AG10803 (cell line): ENCODE measurements at regions not wholly inside any gene's neighbourhood (a gene's known extent, or its start where the extent isn't known, plus 50 kb on each side); places are given as distances from the start of the nearest gene placed in this dataset.

Experiments used
- DNase-seq: peaks from one replicate; pipeline ENCODE4 v3.0.0; 2010; ENCODE audit warnings: low read depth
- H3K4me3 ChIP-seq: 2 replicates; pipeline ENCODE4 v1.5.1; 2011; ENCODE audit warnings: mild to moderate bottlenecking, low read length, control low read depth
- CTCF ChIP-seq: conservative IDR thresholded peaks from 2 replicates; pipeline ENCODE4 v1.5.1; 2011; ENCODE audit warnings: mild to moderate bottlenecking, low read length, control low read depth, inconsistent platforms

- H3K4me3 ChIP-seq: no peak overlapping the region
- DNase-seq: no peak
- TF ChIP-seq CTCF: no peak
These were observed 258.6 kb downstream of the CBLN4 start for GRCh38 chr20:55746723-55747122.

GRCh38 chr20:55745840-55746239, 259.5 kb downstream of the CBLN4 start:
- no peak for TF ChIP-seq CTCF
- no peak overlapping the region for H3K4me3 ChIP-seq
- no peak for DNase-seq

- H3K4me3 ChIP-seq: no peak overlapping the region
- DNase-seq: no peak
- no peak for TF ChIP-seq CTCF
These were observed 260.4 kb downstream of the CBLN4 start for GRCh38 chr20:55744896-55745295.

DNA sequence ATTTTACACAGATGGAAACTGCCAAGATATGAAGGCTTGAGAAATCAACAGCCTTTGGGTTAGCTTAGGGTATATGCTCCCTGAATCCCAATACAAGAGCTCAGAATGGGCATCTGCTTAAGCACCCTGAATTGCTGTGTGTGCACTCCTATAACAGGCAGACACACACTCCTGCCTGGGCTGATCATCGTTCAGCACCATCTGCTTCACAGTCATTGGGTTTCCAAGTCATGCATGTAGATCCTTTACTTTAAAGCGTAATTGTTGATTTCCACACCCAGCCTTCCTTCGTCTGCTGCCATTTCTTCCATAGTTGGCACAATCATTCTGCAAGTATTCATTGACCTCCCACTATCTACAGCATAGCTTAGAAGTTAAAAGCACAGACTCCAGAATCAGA, 263.5 kb downstream of the CBLN4 start:
- DNase-seq: no peak
- H3K4me3 ChIP-seq: no peak overlapping the region
- no peak for TF ChIP-seq CTCF

- DNase-seq: no peak
- no peak for TF ChIP-seq CTCF
- H3K4me3 ChIP-seq: no peak overlapping the region
These were observed 265.2 kb downstream of the CBLN4 start for GRCh38 chr20:55740076-55740475.

GRCh38 chr20:55730321-55730720, 275.0 kb downstream of the CBLN4 start:
- TF ChIP-seq CTCF: no peak
- DNase-seq: no peak
- no peak overlapping the region for H3K4me3 ChIP-seq

DNA sequence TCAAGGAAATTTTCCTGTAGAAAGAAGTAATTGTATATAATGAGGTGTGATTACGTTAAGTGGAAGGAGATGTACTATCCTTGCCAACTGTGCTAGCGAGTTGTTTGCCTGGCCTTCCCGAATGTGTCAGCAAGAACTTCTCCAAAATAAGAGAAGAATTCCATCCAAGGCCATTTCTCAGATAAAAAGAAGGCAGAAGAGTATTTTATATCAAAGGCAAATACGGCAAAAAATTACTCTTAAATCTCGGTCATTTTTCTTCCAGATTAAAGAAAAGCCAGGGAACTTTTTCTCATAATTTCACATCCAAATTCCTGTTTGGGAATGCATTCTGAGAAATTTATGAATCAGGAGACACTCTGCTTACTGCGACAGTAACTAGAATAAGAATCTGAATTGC, 290.6 kb downstream of the CBLN4 start:
- H3K4me3 ChIP-seq: no peak overlapping the region
- DNase-seq: no peak
- TF ChIP-seq CTCF: no peak
